GM19468 (cell line): ENCODE measurements at regions not wholly inside any gene's neighbourhood (a gene's known extent, or its start where the extent isn't known, plus 50 kb on each side); places are given as distances from the start of the nearest gene placed in this dataset.

Experiments used
- ATAC-seq: cut with Tn5 transposase; IDR thresholded peaks from one replicate; pipeline ENCODE4 v1.9.1; 2021; ENCODE audit warnings: mild to moderate bottlenecking, moderate library complexity, moderate number of reproducible peaks; ENCODE audit not compliant: unreplicated experiment; ENCODE audit errors: extremely low read depth

DNA sequence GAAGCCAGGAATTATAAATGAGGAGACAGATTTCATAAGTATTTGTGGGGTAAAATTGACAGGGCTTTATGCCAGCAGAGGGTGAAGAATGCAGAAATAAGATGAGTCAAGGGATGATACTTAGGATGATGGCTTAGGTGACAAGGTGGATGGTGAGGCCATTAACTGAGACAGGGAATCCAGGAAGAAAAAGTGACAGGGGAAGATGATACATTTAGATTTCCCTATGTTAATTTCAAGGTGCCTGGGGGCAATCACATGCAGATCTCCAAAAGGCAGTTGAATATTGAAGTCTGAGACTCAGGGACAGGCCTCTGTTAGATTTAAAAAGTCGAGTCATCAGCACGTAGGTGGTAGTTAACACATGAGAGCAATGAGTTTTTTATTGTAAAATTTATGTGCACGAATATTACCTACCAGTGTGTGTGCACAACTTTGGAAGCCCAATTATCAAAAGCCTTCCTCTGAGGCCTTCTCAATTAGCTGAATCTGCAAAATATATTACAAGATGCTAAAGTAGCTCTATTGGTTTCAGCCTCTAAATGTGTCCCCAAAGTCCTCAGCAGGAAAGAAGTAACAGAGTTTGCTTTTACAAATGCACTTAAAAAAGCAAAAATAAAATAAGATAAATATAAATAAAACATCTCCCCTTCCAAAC lies 67.9 kb upstream of the CHL1 start:
- no peak for ATAC-seq

GRCh38 chr3:131151-131888 lies 65.2 kb upstream of the CHL1 start:
- no peak for ATAC-seq

DNA sequence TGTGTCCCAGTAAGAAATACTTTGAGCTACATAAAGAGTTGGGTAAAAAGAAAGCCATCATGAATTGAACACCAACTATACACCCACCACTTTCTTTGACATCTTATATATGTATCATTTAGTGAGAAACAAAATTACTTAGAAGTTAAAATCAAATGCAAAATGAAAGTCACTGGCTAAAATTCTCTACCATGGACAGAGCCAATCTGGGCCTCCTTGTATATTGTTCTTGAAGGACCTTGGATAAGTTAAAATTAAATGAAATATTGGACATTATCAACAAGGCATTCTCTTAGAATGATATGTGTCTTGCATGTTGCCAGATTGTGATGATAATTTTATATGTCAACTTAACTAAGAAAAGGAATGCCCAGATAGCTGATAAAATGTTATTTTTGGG lies 64.2 kb upstream of the CHL1 start:
- ATAC-seq = no peak

- ATAC-seq = no peak
Measured at GRCh38 chr3:132904-133303, 63.7 kb upstream of the CHL1 start.

GRCh38 chr3:140748-141330 lies 55.7 kb upstream of the CHL1 start:
- ATAC-seq = no peak
